GM19043 (cell line): ENCODE measurements at regions not wholly inside any gene's neighbourhood (a gene's known extent, or its start where the extent isn't known, plus 50 kb on each side); places are given as distances from the start of the nearest gene placed in this dataset.
"Not testable (repeated sequence)": the region's sequence is repeated elsewhere in the genome, so short reads cannot be mapped to it uniquely, and the experiment has no call there.

ENCODE experiments used
- ATAC-seq: cut with Tn5 transposase; IDR thresholded peaks from one replicate; pipeline ENCODE4 v1.9.1; 2021; ENCODE audit warnings: low read depth; ENCODE audit not compliant: unreplicated experiment

DNA sequence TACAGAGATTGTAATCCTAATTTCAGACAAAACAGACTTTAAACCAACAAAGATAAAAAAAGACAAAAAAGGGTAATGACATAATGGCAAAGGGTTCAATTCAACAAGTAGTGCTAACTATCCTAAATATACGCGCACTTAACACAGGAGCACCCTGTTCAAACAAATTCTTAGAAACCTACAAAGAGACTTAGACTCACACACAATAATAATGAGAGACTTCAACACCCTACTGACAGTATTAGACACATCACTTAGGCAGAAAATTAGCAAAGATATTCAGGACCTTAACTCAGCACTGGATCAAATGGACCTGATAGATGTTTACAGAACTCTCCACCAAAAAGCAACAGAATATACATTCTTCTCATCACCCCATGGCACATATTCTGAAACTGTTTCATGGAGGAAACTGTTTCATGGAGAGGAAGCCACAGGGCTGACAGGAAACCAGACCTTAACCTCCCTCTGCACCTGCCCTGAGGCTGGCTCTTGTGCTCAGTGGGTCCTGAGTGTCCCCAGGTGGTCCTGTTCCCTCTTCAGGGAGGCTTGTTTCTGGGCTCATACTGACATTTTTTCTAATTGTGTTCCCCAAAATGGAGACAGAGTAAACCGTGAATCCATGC is 54.7 kb downstream of the OR4M2 start:
- peak; percentile 66 for ATAC-seq

DNA sequence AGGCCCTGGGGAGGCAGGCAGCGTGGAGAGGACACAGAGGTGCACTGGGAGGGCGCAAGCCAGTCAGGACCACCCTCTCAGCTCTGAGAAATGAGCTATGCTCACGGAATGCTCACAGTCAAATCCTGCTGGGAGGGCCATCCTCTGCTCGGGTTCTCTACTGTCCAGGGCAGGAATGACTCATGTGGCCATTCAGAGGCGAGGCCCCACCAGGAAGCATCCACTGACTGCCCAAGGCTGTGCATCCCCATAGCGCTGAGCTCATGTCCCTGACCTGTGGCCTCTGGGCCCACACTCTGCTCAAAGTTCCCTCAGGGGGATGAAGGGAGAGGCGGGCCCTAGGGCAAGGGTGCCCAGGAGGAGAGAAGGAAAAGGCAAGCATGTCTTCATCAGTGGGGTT is 57.2 kb downstream of the OR4M2 start:
- ATAC-seq, result not testable (repeated sequence)

DNA sequence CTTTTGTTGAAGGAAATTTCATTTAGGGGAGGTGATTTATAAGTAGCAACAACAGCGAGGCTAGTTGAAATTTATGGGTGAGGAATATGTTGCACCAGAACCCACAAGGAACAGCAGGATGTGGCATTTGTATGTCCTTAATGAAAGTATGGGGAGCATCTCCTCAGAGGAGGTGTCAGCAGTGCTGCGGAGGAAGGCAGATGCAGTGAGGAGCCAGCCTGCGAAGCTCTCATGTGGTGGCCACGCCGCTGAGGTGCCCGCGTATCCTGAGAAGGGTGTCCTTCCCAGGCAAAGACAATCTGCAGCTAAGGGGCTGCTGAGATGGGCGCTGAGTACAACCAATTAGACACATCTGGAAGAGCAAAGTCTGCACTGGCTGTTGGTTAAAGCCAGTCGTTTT is 60.8 kb downstream of the OR4M2 start:
- not testable (repeated sequence) for ATAC-seq

DNA sequence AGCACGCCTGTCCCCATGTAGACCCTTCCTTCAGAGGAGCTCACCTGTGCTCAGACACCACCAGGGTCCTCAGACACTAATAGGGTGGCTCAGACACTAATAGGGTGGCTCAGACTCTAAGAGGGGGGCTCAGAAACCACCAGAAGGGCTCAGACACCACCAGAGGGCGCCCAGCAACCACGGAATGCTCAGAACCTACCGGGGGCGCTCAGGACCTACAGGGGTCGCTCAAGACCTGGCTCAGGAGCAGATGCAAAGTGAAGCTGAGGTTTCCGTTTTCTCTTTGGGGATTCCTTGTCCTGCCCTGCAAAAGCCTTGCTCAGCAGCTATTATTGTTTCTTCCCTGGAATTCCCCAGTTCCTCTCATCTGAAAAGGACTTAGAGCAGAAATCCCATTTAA is 67.8 kb downstream of the OR4M2 start:
- ATAC-seq, result peak; percentile 95

DNA sequence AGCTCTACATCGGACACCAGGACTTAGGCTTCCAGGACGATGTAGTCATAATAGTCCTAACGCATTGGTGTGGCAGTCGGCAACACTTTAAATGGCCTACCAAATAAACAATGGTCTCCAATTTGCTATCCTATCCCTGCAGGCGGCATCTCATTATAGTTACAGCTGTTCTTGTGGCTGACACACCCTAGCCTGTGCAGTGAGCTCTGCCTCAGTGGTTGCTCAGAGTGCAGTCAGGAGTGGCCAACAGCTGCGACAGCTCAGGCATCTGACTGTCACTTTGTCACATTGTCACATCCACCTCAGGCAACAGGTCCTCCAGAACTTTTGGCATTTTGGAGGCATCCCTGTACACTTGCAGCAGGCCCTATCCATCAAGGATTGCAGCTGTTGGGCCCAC is 77.9 kb downstream of the OR4M2 start:
- not testable (repeated sequence) for ATAC-seq

DNA sequence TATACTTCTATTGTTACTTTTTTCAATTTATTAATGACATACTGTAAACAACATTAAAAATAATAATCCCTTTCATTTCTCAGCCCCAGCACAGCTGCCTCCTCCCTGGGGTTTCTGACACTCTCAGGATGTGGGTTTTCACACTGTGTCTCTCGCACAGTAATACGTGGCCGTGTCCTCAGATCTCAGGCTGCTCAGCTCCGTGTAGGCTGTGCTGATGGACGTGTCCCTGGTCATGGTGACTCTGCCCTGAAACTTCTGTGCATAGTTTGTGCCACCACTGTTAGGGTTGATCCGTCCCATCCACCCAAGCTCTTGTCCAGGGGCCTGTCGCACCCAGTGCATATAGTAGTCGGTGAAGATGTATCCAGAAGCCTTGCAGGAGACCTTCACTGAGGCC is 80.0 kb downstream of the OR4M2 start:
- peak; percentile 25 for ATAC-seq

DNA sequence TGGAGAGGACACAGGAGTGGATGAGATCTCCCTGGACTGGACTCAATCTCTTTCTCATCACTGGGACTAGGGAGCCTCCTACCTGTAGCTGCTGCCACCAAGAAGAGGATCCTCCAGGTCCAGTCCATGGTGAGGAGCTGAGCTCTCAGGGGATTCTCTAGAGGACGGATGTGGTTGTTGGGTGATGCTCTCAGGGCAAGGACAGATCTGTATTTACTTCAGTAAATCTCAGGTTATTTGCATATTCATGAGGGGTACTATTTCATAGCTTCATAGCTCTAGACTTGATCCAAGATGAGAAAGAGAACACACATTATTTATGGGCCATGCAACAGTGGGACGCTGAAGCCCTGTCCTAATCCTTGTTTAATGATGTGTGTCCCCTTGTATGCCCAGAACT is 80.4 kb downstream of the OR4M2 start:
- ATAC-seq, result peak; percentile 69

DNA sequence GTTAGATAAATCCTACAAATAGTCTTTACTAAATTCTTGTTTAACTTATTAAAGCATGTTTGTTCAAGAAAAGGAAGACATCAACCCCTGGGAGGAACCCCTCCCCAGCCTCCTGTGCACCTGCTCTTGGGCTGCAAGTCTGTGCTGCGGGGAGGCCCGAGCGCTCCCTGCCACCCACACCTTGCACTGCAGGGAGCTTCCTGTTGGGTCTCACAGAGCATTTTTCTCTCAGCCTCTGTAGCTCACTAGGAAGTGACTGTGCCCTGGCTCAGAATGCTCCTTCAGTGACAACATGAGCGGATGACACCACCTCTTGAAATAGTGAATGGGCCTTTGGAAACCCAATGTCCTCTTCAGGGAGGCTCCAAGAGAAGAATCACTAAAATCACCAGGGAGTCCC is 81.1 kb downstream of the OR4M2 start:
- ATAC-seq, result peak; percentile 66

DNA sequence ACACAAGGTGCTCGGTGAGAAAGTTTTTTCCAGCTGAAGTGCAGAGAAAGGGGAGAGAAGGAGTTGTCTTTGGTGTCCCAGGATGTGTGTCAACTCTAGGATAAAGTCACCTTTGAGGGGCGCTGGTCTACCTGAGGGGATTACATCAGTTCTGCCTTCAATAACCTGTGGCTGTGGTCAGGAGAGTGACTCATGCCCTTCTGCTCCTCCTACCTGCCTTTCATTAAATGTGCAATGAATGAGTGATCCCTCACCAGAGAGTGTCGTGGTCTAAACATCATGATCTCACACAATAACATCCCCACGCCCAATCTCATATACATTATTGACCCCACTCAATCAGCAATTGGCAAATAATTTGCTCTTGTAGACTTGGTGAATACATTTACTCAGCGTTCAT is 83.4 kb downstream of the OR4M2 start:
- ATAC-seq, result not testable (repeated sequence)

DNA sequence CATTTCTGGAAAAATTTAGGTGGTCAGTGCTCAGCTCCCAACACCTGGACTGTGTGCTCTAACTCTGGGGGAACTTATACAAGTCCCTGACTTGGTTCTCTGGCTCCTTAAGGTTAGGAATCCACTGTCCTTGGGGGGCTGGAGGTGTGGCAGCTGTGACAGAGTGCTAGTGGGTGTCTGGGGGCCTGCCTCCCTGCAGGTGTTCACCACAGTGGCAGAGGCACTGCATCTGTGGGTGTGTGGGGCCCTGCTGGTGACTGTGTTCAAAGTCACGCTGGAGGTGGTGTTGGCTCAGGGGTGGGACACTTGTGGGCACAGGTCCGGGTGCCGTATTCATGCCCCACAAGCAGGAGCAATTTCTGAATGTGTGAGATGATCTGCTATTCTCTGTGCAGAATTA is 87.2 kb downstream of the OR4M2 start:
- ATAC-seq, result not testable (repeated sequence)

DNA sequence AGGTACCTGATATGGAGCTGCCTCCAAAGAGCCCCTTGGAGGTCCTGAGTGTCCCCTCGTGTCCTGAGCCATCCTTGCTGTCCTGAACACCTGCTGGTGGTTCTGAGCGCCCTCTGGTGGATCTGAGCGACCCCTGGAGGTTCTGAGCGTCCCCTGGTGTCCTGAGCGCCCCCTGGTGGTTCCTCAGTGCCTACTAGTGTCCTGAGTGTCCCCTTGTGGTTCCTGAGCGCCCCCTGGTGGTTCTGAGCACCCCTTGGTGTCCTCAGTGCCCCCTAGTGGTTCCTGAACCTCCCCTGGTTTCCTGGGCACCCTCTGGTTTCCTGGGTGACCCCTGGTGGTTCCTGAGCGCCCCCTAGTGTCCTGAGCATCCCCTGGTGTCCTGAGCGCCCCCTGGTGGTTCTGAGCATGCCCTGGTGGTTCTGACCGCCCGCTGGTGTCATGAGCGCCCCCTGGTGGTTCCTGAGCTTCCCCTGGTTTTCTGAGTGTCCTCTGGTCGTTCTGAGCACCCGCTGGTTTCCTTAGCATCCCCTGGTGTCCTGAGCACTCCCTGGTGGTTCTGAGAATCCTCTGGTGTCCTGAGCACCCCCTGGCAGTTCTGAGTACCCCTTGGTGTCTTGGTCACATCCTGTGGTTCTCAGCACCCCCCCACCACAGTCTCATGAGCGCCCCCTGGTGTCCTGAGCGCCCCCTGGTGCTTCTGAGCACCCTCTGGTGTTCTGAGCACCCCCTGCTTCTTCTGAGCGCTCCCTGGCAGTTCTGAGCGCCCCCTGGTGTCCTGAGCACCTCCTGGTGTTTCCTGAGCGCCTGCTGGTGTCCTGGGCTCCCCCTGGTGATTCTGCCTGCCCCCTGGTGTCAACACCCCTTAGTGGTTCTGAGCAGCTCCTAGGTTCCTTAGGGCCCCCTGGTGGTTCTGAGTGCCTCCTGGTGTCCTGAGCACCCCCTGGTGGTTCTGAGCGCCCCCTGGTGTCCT is 93.0 kb downstream of the OR4M2 start:
- peak; percentile 58 for ATAC-seq

DNA sequence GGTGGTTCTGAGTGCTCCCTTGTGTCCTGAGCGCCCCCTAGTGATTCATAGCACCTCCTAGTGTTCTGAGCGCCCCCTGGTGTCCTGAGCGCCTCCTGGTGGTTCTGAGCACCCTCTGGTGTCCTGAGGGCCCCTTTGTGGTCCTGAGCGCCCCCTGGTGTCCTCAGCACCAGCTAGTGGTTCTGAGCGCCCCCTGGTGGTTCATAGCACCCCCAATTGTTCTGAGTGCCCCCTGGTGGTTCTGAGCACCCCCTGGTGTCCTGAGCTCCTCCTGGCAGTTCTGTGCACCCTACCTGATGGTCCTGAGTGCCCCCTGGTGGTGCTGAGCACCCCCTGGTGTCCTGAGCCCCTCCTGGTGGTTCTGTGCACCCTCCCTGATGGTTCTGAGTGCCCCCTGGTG is 93.8 kb downstream of the OR4M2 start:
- peak; percentile 40 for ATAC-seq

DNA sequence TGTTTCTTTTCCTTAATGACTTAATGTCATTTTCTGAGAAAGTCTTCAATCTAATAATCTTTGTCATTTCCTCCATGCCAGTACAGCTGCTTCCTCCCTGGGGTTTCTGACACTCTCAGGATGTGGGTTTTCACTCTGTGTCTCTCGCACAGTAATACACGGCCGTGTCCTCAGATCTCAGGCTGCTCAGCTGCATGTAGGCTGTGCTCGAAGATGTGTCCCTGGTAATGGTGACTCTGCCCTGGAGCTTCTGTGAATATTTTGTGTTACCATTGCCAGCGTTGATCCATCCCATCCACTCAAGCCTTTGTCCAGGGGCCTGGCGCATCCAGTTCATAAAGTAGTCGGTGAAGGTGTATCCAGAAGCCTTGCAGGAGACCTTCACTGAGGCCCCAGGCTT is 97.6 kb downstream of the OR4M2 start:
- ATAC-seq, result not testable (repeated sequence)

DNA sequence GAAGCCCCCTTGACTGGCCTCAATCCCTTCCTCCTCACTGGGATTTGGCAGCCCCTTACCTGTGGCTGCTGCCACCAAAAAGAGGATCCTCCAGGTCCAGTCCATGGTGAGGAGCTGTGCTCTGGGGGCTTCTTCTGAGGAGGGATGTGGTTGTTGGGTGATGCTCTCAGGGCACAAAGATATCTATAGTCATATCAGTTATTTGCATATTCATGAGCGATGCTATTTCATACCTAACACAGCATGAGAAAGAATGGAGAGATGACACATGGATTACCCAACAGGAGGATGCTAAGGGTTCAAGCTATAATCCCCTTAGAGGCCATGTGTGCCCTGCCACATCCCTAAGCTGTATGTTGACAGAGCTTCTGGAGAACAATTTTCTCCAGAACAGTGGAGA is 98.1 kb downstream of the OR4M2 start:
- not testable (repeated sequence) for ATAC-seq

DNA sequence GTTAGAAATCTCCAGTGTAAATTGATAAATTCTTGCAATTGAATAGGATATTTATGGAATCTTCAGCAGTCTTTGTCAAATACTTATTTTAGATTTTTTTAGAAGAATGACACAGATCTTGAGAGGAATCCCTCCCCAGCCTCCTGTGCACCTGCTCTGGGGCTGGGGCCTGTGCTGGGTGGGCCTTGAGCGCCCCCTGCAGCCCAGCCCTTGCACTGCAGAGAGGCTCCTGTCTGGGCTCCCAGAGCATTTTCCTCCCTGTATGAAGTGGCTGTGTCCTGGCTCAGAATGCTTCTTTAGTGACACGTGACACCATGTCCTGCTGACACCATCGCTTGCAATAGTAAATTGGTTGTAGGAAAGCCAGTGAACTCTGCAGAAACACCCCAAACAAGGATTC is 98.7 kb downstream of the OR4M2 start:
- not testable (repeated sequence) for ATAC-seq

DNA sequence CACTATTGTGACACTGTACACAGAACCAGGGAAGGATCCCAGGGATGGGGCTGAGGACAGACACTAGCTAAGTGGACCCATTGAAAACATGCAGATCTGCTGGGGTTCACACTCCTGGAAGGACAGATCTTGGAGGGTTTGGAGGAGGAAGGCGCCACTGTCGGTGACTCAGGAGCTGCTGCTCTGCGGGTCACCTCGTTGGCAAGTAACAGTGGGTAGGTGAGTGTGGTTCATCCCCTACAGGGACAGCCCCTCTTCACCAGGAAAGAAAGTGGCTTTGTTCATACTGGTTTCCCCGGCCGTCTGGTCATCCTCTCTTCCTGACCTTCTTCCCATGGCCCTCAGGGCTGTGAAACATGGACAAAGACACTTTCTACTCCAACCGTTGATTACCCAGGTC is 100.3 kb downstream of the OR4M2 start:
- ATAC-seq, result not testable (repeated sequence)

DNA sequence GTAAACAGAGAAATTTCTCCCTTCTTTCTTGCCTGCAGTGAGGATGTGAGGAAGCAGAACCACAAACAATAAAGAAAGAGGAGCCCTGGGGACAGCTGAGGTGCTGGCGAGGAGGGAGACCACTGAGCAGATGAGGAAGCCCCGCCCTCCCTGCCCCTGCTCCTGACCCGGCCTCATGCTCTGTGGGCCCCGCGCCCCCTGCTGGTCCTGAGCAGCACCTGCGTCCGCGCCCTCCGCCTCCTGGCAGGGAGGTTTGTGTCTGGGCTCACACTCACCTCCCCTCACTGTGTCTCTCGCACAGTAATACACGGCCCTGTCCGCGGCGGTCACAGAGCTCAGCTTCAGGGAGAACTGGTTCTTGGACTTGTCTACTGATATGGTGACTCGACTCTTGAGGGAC is 104.4 kb downstream of the OR4M2 start:
- ATAC-seq, result peak; percentile 71

DNA sequence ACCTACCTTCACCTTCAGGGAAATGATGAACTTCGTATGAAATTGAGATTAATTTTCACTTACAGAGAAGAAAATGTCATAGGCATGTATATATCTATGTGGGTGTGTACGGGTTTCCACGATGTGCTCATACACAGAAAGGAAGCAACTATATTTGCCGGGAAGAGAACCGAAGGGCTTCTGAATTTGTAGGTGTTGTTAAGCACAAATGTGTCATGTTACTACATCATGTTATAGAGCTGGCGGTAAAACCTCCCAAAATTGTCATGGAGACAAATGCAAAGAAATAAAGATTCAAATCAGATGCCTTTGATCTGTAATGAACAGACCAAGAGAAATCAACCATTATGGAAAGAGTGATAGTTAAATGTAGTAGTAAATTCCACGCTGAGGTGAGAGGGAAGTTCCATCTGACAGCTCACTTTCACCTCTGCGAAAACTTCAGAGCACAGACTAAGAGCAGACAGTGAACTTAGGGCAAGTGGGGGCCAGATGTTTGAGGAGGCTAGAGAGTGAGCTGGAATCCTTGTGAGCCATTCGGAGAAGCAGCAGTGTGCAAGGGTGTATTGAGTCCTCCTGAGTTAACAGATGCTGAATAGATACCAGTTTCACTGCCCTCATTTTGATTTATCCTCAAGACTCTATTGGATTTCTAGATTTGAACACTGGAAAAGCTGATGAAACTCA is 106.7 kb downstream of the OR4M2 start:
- not testable (repeated sequence) for ATAC-seq

DNA sequence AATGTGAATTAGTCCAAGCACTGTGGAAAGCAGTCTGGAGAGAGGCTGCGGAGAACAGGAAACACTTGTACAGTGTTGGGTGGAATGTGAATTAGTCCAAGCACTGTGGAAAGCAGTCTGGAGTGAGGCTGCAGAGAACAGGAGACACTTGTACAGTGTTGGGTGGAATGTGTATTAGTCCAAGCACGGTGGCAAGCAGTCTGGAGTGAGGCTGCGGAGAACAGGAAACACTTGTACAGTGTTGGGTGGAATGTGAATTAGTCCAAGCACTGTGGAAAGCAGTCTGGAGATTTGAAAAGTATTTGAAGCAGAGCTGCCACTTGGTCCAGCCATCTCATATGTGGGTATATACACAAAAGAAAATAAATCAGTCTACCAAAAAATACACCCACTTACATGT is 111.5 kb downstream of the OR4M2 start:
- not testable (repeated sequence) for ATAC-seq

DNA sequence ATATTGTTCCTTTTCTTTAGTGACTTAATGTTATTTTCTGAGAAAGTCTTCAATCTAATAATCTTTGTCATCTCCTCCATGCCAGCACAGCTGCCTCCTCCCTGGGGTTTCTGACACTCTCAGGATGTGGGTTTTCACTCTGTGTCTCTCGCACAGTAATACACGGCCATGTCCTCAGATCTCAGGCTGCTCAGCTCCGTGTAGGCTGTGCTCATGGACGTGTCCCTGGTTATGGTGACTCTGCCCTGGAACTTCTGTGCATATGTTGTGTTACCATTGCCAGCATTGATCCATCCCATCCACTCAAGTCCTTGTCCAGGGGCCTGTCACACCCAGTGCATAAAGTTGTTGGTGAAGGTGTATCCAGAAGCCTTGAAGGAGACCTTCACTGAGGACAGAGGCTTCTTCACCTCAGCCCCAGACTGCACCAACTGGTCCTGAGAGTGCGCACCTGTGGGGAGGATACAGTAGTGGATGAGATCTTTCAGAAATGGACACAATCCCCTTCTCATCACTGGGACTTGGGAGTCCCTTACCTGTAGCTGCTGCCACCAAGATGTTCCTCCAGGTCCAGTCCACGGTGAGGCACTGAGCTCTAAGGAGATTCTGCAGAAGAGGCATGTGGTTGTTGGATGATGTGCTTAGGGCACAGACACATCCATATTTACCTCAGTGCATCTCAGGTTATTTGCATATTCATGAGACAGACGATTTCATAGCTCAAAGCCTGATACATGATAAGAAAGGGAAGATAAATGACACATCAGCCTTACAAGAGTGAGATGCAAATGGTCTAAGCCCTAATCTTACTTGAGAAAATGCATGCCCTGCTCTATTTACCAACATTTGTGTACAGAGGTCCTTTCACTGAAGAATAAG is 114.7 kb downstream of the OR4M2 start:
- not testable (repeated sequence) for ATAC-seq
